Mesodermal cell (in vitro differentiated cells): ENCODE measurements at regions not wholly inside any gene's neighbourhood (a gene's known extent, or its start where the extent isn't known, plus 50 kb on each side); places are given as distances from the start of the nearest gene placed in this dataset.

ENCODE experiments used
- H3K27ac ChIP-seq: 2 replicates; pipeline ENCODE4 v1.7.0; 2013; ENCODE audit warnings: mild to moderate bottlenecking, low read depth, low read length, moderate library complexity; ENCODE audit not compliant: severe bottlenecking
- H3K36me3 ChIP-seq: 2 replicates; pipeline ENCODE4 v1.7.1; 2013; ENCODE audit warnings: mild to moderate bottlenecking, low read length, moderate library complexity; ENCODE audit not compliant: control insufficient read depth, insufficient read depth
- H3K4me1 ChIP-seq: one replicate; pipeline ENCODE4 v1.7.1; 2013; ENCODE audit warnings: mild to moderate bottlenecking, low read length; ENCODE audit not compliant: insufficient read depth, control insufficient read depth, poor library complexity, severe bottlenecking
- H3K4me3 ChIP-seq: 2 replicates; pipeline ENCODE4 v1.7.0; 2013; ENCODE audit warnings: low read length, control low read depth, mild to moderate bottlenecking; ENCODE audit not compliant: insufficient read depth, poor library complexity, severe bottlenecking; ENCODE audit errors: extremely low read depth
- H3K9me3 ChIP-seq: 2 replicates; pipeline ENCODE4 v1.7.1; 2013; ENCODE audit warnings: mild to moderate bottlenecking, low read length, moderate library complexity; ENCODE audit not compliant: control insufficient read depth
- WGBS, 2 experiments: methylation state at CpG; one replicate each; pipeline ENCODE4 v1.1.5; 2013; ENCODE audit warnings: missing lambda C conversion rate in 2 of 2; ENCODE audit not compliant: insufficient coverage in 2 of 2; 5-methylcytosine and 5-hydroxymethylcytosine counted together

GRCh38 chr2:195003881-195004471 is 653.0 kb upstream of the SLC39A10 start:
- H3K36me3 ChIP-seq = no peaks in the 10 kb centered on the region
- H3K4me3 ChIP-seq = no peak overlapping the region
- H3K4me1 ChIP-seq = no peaks in the 10 kb centered on the region
- 72 to 75% methylated on average over 2 to 3 of the region's 4 CpGs for WGBS, 2 experiments
- H3K27ac ChIP-seq = no peak overlapping the region
- no peaks in the 10 kb centered on the region for H3K9me3 ChIP-seq

GRCh38 chr2:195001924-195002323 is 655.1 kb upstream of the SLC39A10 start:
- Histone ChIP-seq H3K4me3 (no peak overlapping the region), H3K9me3 (no peaks in the 10 kb centered on the region), H3K4me1 (no peaks in the 10 kb centered on the region), H3K36me3 (no peaks in the 10 kb centered on the region), H3K27ac (no peak overlapping the region)
- 100% methylated on average over 2 of the region's 3 CpGs; no CpG with 5 or more reads in 1 of the 2 experiments for WGBS, 2 experiments

- Histone ChIP-seq H3K4me1 (no peaks in the 10 kb centered on the region), H3K27ac (no peak overlapping the region), H3K4me3 (no peak overlapping the region), H3K36me3 (no peaks in the 10 kb centered on the region), H3K9me3 (no peaks in the 10 kb centered on the region)
- 81 to 84% methylated on average over 2 of the region's 4 CpGs for WGBS, 2 experiments
Observed at GRCh38 chr2:194999771-195000170, 657.3 kb upstream of the SLC39A10 start.

- H3K36me3 ChIP-seq = no peaks in the 10 kb centered on the region
- no CpG with 5 or more reads among the region's 2 CpGs for WGBS, 2 experiments
- no peaks in the 10 kb centered on the region for H3K4me1 ChIP-seq
- no peak overlapping the region for H3K4me3 ChIP-seq
- H3K27ac ChIP-seq = no peak overlapping the region
- H3K9me3 ChIP-seq = no peaks in the 10 kb centered on the region
Observed at GRCh38 chr2:194992648-194993047, 664.4 kb upstream of the SLC39A10 start.

GRCh38 chr2:194985258-194985657 is 671.8 kb upstream of the SLC39A10 start:
- no peak overlapping the region for H3K4me3 ChIP-seq
- no CpG with 5 or more reads among the region's 1 CpG for WGBS, 2 experiments
- no peaks in the 10 kb centered on the region for H3K4me1 ChIP-seq
- H3K36me3 ChIP-seq = no peaks in the 10 kb centered on the region
- H3K27ac ChIP-seq = no peak overlapping the region
- no peaks in the 10 kb centered on the region for H3K9me3 ChIP-seq

GRCh38 chr2:194962254-194962653 is 694.8 kb upstream of the SLC39A10 start:
- H3K4me3 ChIP-seq = no peak overlapping the region
- no peaks in the 10 kb centered on the region for H3K4me1 ChIP-seq
- WGBS, 2 experiments = no CpG with 5 or more reads among the region's 4 CpGs
- H3K9me3 ChIP-seq = no peaks in the 10 kb centered on the region
- H3K36me3 ChIP-seq = no peaks in the 10 kb centered on the region
- no peak overlapping the region for H3K27ac ChIP-seq

DNA sequence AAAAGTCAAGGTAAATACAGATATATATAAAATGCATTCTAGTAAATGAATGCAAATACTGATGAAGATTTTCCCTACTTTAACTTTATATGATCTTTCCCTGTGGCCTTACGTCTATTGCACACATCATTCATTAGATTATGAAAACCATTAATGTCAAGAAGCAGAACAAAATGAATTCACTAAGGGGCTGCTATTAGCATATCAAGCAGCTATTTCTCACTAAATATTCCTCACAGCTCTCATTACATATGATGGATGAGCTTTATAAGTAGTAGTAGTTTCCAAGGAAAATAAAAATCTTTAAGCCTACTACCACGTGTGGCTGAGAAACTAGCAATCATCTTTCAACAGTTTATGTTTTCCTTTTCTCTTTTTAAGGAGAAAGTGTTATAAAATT is 702.8 kb upstream of the SLC39A10 start:
- no CpG with 5 or more reads among the region's 2 CpGs for WGBS, 2 experiments
- Histone ChIP-seq H3K36me3 (no peaks in the 10 kb centered on the region), H3K4me1 (no peaks in the 10 kb centered on the region), H3K4me3 (no peak overlapping the region), H3K27ac (no peak overlapping the region), H3K9me3 (no peaks in the 10 kb centered on the region)

GRCh38 chr2:194946826-194947225 is 710.2 kb upstream of the SLC39A10 start:
- Histone ChIP-seq H3K36me3 (no peaks in the 10 kb centered on the region), H3K9me3 (no peaks in the 10 kb centered on the region), H3K4me1 (no peaks in the 10 kb centered on the region), H3K27ac (no peak overlapping the region), H3K4me3 (no peak overlapping the region)
- 100% methylated on average over 1 of the region's 1 CpG; no CpG with 5 or more reads in 1 of the 2 experiments for WGBS, 2 experiments

- no CpG with 5 or more reads among the region's 2 CpGs for WGBS, 2 experiments
- no peak overlapping the region for H3K27ac ChIP-seq
- H3K4me3 ChIP-seq = no peak overlapping the region
- H3K36me3 ChIP-seq = no peaks in the 10 kb centered on the region
- no peaks in the 10 kb centered on the region for H3K9me3 ChIP-seq
- no peaks in the 10 kb centered on the region for H3K4me1 ChIP-seq
Observed at GRCh38 chr2:194938066-194938465, 719.0 kb upstream of the SLC39A10 start.

- no peak overlapping the region for H3K4me3 ChIP-seq
- H3K36me3 ChIP-seq = no peaks in the 10 kb centered on the region
- no peaks in the 10 kb centered on the region for H3K4me1 ChIP-seq
- WGBS, 2 experiments = 86 to 88% methylated on average over 5 to 6 of the region's 7 CpGs
- no peak overlapping the region for H3K27ac ChIP-seq
- no peaks in the 10 kb centered on the region for H3K9me3 ChIP-seq
Observed at GRCh38 chr2:194927489-194927888, 729.5 kb upstream of the SLC39A10 start.

GRCh38 chr2:194926873-194927272 is 730.2 kb upstream of the SLC39A10 start:
- WGBS, 2 experiments = 50 to 70% methylated on average over 1 of the region's 1 CpG
- H3K27ac ChIP-seq = no peak overlapping the region

More at GRCh38 chr2:194926873-194927272, 730.2 kb upstream of the SLC39A10 start:
- Histone ChIP-seq H3K36me3 (no peaks in the 10 kb centered on the region), H3K4me1 (no peaks in the 10 kb centered on the region), H3K4me3 (no peak overlapping the region), H3K9me3 (no peaks in the 10 kb centered on the region)
